Upper lobe of left lung (tissue), 4 donors: ENCODE measurements at regions not wholly inside any gene's neighbourhood (a gene's known extent, or its start where the extent isn't known, plus 50 kb on each side); places are given as distances from the start of the nearest gene placed in this dataset.

Experiments
- POLR2A ChIP-seq, 4 donors: fragments of 450-650 bp; IDR thresholded peaks; one replicate each; pipeline ENCODE4 v1.5.1; 2016 to 2017; ENCODE audit warnings: antibody characterized with exemption in 4 of 4, mild to moderate bottlenecking in 2 of 4
- POLR2AphosphoS5 ChIP-seq, 2 donors: sonication (generic); formaldehyde crosslinking; IDR thresholded peaks; one replicate each; pipeline ENCODE4 v1.5.1; 2017; ENCODE audit warnings: antibody characterized with exemption in 2 of 2
- TF ChIP-seq, protein P1 (sequence below), 6 experiments: fragments of 450-650 bp in 4 of 6; fragments of 200-600 bp in 2 of 6; sonication (generic) in 2 of 6; IDR thresholded peaks; one replicate each; pipeline ENCODE4 v1.5.1; 2016 to 2019; ENCODE audit warnings: antibody characterized with exemption in 6 of 6

DNA sequence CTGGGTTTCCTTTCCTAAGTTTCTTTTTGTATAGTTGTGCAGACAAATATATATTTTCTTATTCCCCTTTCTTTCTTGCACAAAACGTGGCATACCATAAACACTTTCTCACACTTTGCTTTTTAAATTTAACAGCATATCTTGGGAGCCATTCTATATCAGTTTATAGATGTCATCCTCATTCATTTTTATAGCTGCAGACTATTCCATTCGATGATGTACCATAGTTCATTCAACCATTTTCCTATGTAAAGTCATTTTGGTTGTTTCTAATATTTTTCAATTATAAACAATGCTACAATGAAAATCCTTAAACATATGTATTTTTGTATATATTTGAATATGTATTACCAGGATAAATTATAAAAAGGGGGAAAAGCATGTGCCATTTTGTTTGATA lies 102.5 kb downstream of the RRM1 start:
- TF ChIP-seq POLR2A (IDR thresholded peaks at IDR 0.05) (no peak), POLR2AphosphoS5 (IDR thresholded peaks at IDR 0.05) (no peak)
- TF ChIP-seq, protein P1, sequence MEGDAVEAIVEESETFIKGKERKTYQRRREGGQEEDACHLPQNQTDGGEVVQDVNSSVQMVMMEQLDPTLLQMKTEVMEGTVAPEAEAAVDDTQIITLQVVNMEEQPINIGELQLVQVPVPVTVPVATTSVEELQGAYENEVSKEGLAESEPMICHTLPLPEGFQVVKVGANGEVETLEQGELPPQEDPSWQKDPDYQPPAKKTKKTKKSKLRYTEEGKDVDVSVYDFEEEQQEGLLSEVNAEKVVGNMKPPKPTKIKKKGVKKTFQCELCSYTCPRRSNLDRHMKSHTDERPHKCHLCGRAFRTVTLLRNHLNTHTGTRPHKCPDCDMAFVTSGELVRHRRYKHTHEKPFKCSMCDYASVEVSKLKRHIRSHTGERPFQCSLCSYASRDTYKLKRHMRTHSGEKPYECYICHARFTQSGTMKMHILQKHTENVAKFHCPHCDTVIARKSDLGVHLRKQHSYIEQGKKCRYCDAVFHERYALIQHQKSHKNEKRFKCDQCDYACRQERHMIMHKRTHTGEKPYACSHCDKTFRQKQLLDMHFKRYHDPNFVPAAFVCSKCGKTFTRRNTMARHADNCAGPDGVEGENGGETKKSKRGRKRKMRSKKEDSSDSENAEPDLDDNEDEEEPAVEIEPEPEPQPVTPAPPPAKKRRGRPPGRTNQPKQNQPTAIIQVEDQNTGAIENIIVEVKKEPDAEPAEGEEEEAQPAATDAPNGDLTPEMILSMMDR (IDR thresholded peaks at IDR 0.05), result no peak
